ENCODE measurements at regions not wholly inside any gene's neighbourhood (a gene's known extent, or its start where the extent isn't known, plus 50 kb on each side); places are given as distances from the start of the nearest gene placed in this dataset.
"Not testable (repeated sequence)": the region's sequence is repeated elsewhere in the genome, so short reads cannot be mapped to it uniquely, and the experiment has no call there.

- no peaks in the 10 kb centered on the region for H3K4me1 Mint-ChIP-seq (ENCODE audit: unreplicated experiment)
- no peak for DNase-seq (ENCODE audit: extremely low spot score, unreplicated experiment)
- no peak for TF ChIP-seq CTCF (conservative IDR thresholded peaks at IDR 0.05)
- H3K4me3 Mint-ChIP-seq: no peak overlapping the region
- no peaks in the 10 kb centered on the region for H3K27me3 Mint-ChIP-seq
- H3K27ac Mint-ChIP-seq: no peak overlapping the region
- H3K36me3 Mint-ChIP-seq: no peaks in the 10 kb centered on the region
- H3K9me3 Mint-ChIP-seq: peaks cover 4% of the 10 kb centered on the region
Measured at GRCh38 chr4:124152132-124152531, 560.4 kb downstream of the ANKRD50 start.

GRCh38 chr4:124155239-124155638, 557.3 kb downstream of the ANKRD50 start:
- H3K4me3 Mint-ChIP-seq: no peak overlapping the region
- H3K9me3 Mint-ChIP-seq: peaks cover 13% of the 10 kb centered on the region
- TF ChIP-seq CTCF (conservative IDR thresholded peaks at IDR 0.05): no peak
- no peak for DNase-seq (ENCODE audit: extremely low spot score, unreplicated experiment)
- no peaks in the 10 kb centered on the region for H3K36me3 Mint-ChIP-seq
- peaks cover 5% of the 10 kb centered on the region for H3K4me1 Mint-ChIP-seq (ENCODE audit: unreplicated experiment)
- no peaks in the 10 kb centered on the region for H3K27me3 Mint-ChIP-seq
- H3K27ac Mint-ChIP-seq: no peak overlapping the region

- no peak for TF ChIP-seq CTCF (conservative IDR thresholded peaks at IDR 0.05)
Measured at GRCh38 chr4:124157396-124158083, 555.0 kb downstream of the ANKRD50 start.

GRCh38 chr4:124163401-124163800, 549.1 kb downstream of the ANKRD50 start:
- H3K27ac Mint-ChIP-seq: no peak overlapping the region
- H3K4me3 Mint-ChIP-seq: no peak overlapping the region
- DNase-seq (ENCODE audit: extremely low spot score, unreplicated experiment): no peak
- no peaks in the 10 kb centered on the region for H3K36me3 Mint-ChIP-seq
- no peak for TF ChIP-seq CTCF (conservative IDR thresholded peaks at IDR 0.05)
- no peaks in the 10 kb centered on the region for H3K27me3 Mint-ChIP-seq
- no peaks in the 10 kb centered on the region for H3K4me1 Mint-ChIP-seq (ENCODE audit: unreplicated experiment)
- H3K9me3 Mint-ChIP-seq: peaks cover 9% of the 10 kb centered on the region

More at GRCh38 chr4:124157396-124158083, 555.0 kb downstream of the ANKRD50 start:
- Mint-ChIP-seq H3K4me1 (ENCODE audit: unreplicated experiment) (peaks cover 5% of the 10 kb centered on the region), H3K27ac (peak overlapping the region; percentile 26), H3K4me3 (no peak overlapping the region), H3K36me3 (no peaks in the 10 kb centered on the region), H3K27me3 (no peaks in the 10 kb centered on the region), H3K9me3 (peaks cover 9% of the 10 kb centered on the region)
- no peak for DNase-seq (ENCODE audit: extremely low spot score, unreplicated experiment)

- no peak for TF ChIP-seq CTCF (conservative IDR thresholded peaks at IDR 0.05)
- H3K4me3 Mint-ChIP-seq: no peak overlapping the region
- no peaks in the 10 kb centered on the region for H3K4me1 Mint-ChIP-seq (ENCODE audit: unreplicated experiment)
- peaks cover 12% of the 10 kb centered on the region for H3K9me3 Mint-ChIP-seq
- no peak for DNase-seq (ENCODE audit: extremely low spot score, unreplicated experiment)
- H3K27ac Mint-ChIP-seq: no peak overlapping the region
- no peaks in the 10 kb centered on the region for H3K36me3 Mint-ChIP-seq
- H3K27me3 Mint-ChIP-seq: no peaks in the 10 kb centered on the region
Measured at GRCh38 chr4:124167602-124168001, 544.9 kb downstream of the ANKRD50 start.

GRCh38 chr4:124169524-124169923, 543.0 kb downstream of the ANKRD50 start:
- not testable (repeated sequence) for DNase-seq (ENCODE audit: extremely low spot score, unreplicated experiment)

More at GRCh38 chr4:124169524-124169923, 543.0 kb downstream of the ANKRD50 start:
- H3K9me3 Mint-ChIP-seq: peaks cover 12% of the 10 kb centered on the region
- H3K36me3 Mint-ChIP-seq; H3K27me3 Mint-ChIP-seq; H3K4me3 Mint-ChIP-seq; H3K27ac Mint-ChIP-seq; H3K4me1 Mint-ChIP-seq (ENCODE audit: unreplicated experiment): not testable (repeated sequence)
